Embryonic facial prominence (tissue), 1 donor: ENCODE measurements at regions not wholly inside any gene's neighbourhood (a gene's known extent, or its start where the extent isn't known, plus 50 kb on each side); places are given as distances from the start of the nearest gene placed in this dataset.
A peak's percentile ranks its signal among the peaks of the same experiment; 100 is the strongest.
"Not testable (repeated sequence)": the region's sequence is repeated elsewhere in the genome, so short reads cannot be mapped to it uniquely, and the experiment has no call there.

Experiments used
- DNase-seq: peaks from one replicate; pipeline ENCODE4 v3.0.0-alpha.2; 2016; ENCODE audit errors: extremely low spot score

GRCh38 chr3:3447641-3448040 lies 268.1 kb upstream of the CRBN start:
- no peak for DNase-seq

DNA sequence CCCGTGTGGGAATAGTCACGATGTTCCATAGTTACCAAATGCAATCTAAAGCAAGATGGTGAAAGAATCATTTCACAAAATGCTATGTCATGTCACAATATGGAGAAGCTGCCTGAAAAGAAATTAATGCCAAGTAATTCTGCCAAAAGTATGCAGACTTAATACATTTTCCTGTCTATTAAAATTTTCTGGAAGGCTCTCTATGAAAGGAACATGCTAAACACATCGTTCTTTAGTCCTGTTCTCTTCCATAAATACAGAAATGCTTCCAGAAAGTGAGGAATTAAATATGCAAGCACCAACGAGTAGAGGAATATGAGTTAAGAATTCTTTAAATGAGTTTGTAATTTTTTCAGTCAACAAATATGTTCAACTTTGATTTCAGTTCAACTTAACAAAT lies 266.8 kb upstream of the CRBN start:
- no peak for DNase-seq

DNA sequence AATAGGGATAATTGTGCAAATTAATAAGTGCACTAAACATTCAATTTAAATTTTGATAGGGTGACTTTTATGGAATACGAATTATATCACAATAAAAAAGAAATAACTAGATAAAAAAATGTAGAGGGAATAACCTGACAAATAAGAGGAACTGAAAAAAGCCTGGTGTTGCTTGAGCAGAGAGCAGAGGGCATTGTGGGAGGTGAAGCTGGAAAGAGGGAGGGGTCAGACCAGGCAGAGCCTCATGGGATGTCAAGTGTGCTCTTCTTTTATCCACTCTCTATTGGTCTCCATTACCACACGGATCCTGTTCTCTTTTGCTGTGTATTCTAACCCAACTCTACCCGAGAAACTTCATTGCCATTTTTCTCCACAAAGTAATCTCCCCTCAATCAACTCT lies 264.0 kb upstream of the CRBN start:
- no peak for DNase-seq

- no peak for DNase-seq
Observed at GRCh38 chr3:3433711-3434110, 254.2 kb upstream of the CRBN start.

DNA sequence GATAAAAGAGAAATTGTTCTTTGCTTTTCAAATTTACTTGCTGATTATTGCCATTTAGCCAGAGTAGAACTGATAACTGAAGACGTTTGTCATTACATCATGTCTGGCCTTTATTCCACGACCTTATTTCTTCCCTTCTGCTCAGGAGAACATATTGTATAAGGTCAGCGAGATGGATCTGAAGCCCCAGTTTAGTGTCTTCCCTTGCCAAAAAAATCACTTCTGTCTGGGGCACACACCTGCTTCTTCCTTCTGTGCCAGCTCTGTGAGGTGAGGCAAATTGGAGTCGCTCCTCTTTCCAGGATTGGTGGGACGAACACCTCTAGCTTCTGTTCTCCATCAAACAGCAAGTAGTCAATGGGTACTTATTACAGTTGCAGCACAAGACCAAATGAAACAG lies 250.3 kb upstream of the CRBN start:
- DNase-seq: no peak

- not testable (repeated sequence) for DNase-seq
Observed at GRCh38 chr3:3407707-3408106, 228.2 kb upstream of the CRBN start.

DNA sequence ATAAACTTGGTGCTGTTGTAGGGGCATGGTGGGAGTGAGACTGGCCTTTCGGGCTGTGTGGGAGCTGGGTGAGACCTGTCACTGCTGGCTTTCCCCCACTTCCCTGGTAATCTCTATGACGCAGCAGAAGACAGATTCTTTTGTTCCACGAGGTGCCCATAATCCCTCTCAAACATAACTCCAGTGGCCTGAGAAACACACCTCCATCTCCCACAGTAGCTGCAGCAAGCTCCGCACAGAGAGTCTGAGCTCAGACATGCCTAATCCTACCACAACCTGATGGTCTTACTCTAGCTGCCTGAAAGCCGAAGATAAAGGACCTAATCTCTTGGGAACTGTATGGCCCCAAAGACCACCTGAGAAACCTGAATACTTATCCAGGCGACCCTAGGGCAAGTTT lies 225.6 kb upstream of the CRBN start:
- DNase-seq: no peak

- no peak for DNase-seq
Observed at GRCh38 chr3:3403700-3404099, 224.2 kb upstream of the CRBN start.

DNA sequence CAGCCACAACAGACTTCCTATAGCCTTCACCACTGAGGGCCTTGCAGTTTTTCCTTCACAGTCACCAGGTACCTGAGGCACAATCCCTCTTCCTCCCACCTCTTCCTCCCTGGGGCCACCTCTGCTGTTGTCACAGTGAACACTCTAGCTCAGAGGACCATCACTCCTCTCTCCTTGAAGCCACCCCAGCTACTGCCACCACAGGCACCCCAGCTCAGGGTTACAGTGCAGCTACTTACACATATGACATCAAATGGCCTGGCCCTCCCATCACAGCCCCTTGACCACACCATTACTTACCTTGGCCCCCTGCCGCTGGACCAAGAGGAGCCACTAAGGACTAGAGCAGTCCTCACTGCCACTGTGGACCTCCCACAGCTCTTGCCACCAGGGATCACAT lies 213.5 kb upstream of the CRBN start:
- DNase-seq: no peak

- no peak for DNase-seq
Observed at GRCh38 chr3:3383461-3383860, 204.0 kb upstream of the CRBN start.

DNA sequence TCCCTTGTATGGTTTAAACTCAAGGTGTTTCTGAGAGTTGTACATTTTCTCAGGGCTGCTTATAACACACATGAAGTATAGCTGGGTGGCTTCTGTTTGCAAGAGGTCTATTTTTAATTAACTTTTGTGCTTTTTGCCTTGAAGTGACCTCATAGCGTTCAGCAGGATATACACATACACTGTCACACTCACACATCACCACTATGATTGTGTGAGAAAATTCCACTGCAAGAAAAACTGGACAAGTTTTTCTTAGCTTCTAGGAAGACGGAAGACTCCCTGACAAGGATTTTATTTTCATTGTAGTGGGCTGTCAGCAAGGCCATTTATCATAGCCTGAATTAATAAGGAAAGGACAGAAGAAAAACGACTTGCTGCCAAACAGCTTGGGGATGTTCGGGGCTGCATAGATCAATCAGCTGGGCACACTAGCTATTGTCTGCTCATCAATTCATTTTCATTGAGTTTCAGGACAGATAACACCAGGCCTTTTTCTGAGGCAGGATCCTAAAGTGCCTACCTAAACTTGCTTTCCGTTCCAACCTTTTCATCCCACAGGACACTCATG lies 192.8 kb upstream of the CRBN start:
- DNase-seq: no peak

- DNase-seq: no peak
Observed at GRCh38 chr3:3368306-3368705, 188.8 kb upstream of the CRBN start.

DNA sequence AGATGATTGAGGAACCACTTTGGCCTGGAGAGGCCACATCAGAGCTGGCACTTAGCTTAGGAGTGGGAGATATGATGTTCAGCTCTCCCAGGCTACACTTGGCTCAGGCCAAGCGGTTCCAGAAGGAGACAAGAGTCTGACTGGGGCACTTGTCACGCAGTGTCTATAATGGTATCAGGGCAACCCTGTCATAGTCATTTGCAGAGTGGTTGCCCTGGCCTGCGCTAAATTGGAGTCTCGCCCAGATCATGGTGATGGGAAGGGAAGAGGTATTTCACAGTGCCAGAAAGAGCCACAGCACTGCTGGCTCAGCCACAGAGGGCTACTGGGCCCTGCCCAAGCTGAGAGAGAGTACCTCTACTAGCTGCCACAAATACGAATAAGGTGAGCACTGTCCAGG lies 186.9 kb upstream of the CRBN start:
- DNase-seq: no peak

DNA sequence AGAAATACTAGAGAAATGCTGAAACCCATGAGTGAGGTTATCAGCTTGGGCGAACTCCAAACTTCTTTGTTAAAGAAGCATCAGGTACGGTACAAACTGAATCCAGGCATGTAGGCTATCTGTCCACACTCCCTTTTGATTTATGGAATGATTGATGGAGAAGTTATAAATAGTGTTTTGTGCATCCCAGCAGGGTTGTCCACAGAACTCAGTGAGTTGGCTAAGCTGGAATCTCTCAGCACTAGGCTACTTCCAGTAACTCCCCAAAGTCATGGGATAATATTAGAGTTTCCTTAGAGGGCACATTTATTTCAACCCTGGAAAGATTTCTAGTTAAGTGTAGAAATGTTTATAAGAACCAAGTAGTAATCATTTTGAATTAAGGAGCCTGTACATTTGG lies 186.2 kb upstream of the CRBN start:
- DNase-seq: no peak

- peak; percentile 16 for DNase-seq
Observed at GRCh38 chr3:3356846-3357245, 177.4 kb upstream of the CRBN start.

DNA sequence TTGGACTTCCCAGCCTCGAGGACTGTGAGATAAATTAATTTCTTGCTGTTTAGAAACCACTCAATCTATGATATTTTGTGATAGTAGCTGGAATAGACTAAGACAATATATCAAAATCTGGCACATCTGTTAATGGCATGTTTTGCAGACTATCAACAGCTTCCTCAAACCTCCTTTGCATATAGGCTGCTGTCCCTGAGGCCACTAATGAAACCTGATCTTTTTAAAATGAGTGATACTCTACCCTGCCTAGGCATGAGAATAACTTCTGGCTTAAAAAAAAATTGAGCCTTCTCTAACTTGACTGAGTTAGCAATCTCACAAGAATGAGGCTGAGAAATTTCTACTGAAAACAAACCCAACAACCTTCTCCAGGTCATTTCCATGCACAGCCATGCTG lies 176.0 kb upstream of the CRBN start:
- DNase-seq: no peak

DNA sequence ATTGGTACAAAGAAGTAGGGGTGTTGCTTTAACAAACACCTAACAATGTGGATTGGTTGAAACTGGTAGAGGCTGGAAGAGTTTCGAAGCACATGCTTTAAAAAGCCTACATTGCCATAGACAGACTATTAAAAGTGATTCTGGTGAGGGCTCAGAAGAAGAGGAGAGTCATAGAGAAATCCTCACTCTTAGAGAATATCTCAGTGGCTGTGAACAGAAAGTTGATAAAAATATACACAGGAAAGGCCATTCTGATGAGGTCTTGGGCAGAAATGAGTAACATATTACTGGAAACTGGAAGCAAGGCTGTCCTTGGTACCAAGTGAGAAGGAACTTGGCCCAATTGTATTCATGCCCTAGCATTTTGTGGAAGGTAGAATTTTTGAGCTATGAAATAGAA lies 173.7 kb upstream of the CRBN start:
- DNase-seq: no peak

- no peak for DNase-seq
Observed at GRCh38 chr3:3351226-3351625, 171.7 kb upstream of the CRBN start.

DNA sequence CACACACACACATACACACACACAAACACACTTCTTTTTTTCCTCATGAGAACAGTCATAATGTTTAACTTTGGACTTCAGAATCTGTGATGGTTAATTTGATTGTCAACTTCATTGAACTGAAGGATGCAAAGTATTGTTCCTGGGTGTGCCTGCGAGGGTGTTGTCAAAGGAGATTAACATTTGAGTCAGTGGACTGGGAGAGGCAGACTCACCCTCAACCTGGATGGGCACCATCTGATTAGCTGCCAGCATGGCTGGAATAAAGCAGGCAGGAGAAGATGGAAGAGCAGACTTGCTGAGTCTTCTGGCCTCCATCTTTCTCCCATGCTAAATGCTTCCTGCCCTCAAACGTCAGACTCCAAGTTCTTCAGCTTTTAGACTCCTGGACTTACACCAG lies 167.6 kb upstream of the CRBN start:
- DNase-seq: not testable (repeated sequence)

- no peak for DNase-seq
Observed at GRCh38 chr3:3346556-3346955, 167.1 kb upstream of the CRBN start.

- DNase-seq: no peak
Observed at GRCh38 chr3:3342141-3342540, 162.7 kb upstream of the CRBN start.

- no peak for DNase-seq
Observed at GRCh38 chr3:3340965-3341895, 161.7 kb upstream of the CRBN start.

DNA sequence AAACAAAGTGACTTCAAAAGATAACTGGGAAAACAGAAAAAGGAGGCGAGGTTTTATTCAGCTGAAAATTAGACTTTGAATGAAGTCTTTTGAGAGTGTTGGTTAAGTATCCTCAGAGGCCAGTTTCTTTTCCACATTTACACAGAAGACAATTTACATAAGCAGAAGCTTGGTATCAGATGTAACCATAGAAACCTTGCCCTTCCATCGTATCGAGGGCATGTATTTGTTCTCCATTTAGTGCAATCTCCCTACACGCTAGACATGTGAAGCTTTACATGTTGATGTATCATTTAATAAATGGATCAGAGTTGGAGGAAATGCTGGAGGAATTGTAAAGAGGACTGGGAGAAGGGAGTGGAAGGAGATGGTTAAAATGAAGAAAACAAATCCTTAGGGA lies 161.0 kb upstream of the CRBN start:
- DNase-seq: no peak

DNA sequence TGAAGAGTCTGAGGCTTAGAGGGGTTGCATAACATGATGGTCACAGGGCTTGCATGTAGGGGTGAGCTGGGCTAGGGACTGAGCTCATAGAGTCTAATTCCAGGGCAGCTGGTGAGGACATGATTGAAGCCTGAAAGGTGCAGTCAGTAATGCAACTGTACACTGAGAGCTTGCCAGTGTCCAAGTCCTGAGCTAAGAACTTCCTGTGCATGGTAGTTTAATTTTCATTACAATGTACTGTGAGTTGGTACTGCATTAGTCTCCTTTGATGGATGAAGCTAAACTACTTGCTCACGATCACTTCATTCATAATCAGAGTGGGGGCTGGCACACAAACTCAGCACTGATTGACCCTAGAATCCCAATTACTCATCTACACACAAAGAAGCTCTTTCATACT lies 156.4 kb upstream of the CRBN start:
- DNase-seq: no peak
